ENCODE measurements at regions not wholly inside any gene's neighbourhood (a gene's known extent, or its start where the extent isn't known, plus 50 kb on each side); places are given as distances from the start of the nearest gene placed in this dataset.

DNA sequence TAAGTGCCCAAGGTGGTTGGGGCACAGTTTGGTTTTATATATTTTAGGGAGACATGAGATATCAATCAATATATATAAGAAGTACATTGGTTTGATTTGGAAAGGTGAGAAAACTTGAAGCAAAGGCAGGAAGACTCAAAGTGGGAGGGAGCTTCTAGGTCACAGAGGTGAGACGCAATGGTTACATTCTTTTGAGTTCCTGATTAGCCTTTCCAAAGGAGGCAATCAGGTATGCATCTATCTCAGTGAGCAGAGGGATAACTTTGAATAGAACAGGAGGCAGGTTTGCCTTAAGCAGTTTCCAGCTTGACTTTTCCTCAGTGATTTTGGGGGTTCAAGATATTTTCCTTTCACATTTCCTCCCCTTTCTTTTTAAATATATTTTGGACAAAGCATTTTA is 58.0 kb upstream of the SLC35F1 start:
- TF ChIP-seq, protein P1, sequence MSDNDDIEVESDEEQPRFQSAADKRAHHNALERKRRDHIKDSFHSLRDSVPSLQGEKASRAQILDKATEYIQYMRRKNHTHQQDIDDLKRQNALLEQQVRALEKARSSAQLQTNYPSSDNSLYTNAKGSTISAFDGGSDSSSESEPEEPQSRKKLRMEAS (IDR thresholded peaks at IDR 0.05; ENCODE audit: low read depth) = no peak
- TF ChIP-seq, protein P2, sequence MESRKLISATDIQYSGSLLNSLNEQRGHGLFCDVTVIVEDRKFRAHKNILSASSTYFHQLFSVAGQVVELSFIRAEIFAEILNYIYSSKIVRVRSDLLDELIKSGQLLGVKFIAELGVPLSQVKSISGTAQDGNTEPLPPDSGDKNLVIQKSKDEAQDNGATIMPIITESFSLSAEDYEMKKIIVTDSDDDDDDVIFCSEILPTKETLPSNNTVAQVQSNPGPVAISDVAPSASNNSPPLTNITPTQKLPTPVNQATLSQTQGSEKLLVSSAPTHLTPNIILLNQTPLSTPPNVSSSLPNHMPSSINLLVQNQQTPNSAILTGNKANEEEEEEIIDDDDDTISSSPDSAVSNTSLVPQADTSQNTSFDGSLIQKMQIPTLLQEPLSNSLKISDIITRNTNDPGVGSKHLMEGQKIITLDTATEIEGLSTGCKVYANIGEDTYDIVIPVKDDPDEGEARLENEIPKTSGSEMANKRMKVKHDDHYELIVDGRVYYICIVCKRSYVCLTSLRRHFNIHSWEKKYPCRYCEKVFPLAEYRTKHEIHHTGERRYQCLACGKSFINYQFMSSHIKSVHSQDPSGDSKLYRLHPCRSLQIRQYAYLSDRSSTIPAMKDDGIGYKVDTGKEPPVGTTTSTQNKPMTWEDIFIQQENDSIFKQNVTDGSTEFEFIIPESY (IDR thresholded peaks at IDR 0.05; ENCODE audit: borderline replicate concordance, low read depth) = no peak
- TF ChIP-seq FOXM1 (IDR thresholded peaks at IDR 0.05; ENCODE audit: low read depth) = no peak
- TF ChIP-seq, protein P3, sequence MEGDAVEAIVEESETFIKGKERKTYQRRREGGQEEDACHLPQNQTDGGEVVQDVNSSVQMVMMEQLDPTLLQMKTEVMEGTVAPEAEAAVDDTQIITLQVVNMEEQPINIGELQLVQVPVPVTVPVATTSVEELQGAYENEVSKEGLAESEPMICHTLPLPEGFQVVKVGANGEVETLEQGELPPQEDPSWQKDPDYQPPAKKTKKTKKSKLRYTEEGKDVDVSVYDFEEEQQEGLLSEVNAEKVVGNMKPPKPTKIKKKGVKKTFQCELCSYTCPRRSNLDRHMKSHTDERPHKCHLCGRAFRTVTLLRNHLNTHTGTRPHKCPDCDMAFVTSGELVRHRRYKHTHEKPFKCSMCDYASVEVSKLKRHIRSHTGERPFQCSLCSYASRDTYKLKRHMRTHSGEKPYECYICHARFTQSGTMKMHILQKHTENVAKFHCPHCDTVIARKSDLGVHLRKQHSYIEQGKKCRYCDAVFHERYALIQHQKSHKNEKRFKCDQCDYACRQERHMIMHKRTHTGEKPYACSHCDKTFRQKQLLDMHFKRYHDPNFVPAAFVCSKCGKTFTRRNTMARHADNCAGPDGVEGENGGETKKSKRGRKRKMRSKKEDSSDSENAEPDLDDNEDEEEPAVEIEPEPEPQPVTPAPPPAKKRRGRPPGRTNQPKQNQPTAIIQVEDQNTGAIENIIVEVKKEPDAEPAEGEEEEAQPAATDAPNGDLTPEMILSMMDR (IDR thresholded peaks at IDR 0.05) = no peak
- no peak for TF ChIP-seq MXI1 (IDR thresholded peaks at IDR 0.05; ENCODE audit: low read depth, low read length)
- TF ChIP-seq, protein P4, sequence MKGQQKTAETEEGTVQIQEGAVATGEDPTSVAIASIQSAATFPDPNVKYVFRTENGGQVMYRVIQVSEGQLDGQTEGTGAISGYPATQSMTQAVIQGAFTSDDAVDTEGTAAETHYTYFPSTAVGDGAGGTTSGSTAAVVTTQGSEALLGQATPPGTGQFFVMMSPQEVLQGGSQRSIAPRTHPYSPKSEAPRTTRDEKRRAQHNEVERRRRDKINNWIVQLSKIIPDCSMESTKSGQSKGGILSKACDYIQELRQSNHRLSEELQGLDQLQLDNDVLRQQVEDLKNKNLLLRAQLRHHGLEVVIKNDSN (IDR thresholded peaks at IDR 0.05; ENCODE audit: borderline replicate concordance, low read depth) = no peak
